NCI-H146 (cell line): ENCODE measurements at regions not wholly inside any gene's neighbourhood (a gene's known extent, or its start where the extent isn't known, plus 50 kb on each side); places are given as distances from the start of the nearest gene placed in this dataset.
"Not testable (repeated sequence)": the region's sequence is repeated elsewhere in the genome, so short reads cannot be mapped to it uniquely, and the experiment has no call there.

Source experiments
- DNase-seq: peaks from one replicate; lab custom pipeline; 2025; lab: John Stamatoyannopoulos, UW

DNA sequence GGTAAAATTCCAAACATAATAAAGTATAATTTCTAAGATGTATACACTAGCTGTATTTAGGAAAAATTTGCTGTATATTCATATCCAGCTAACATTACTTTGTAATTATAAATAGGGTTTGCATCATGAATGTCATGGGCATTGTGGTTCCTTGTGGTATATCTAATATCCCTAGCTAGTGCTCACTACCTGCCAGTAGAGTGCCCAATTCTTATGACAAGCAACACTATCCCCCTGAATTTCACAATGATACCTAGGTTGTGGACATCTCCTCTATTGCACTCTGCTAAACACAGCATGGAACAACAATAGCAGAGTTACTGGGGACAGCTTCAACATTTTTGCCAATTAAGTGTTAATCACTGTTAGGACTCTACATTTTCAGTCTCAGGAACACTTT, 1656.5 kb downstream of the EFNA5 start:
- no peak for DNase-seq

DNA sequence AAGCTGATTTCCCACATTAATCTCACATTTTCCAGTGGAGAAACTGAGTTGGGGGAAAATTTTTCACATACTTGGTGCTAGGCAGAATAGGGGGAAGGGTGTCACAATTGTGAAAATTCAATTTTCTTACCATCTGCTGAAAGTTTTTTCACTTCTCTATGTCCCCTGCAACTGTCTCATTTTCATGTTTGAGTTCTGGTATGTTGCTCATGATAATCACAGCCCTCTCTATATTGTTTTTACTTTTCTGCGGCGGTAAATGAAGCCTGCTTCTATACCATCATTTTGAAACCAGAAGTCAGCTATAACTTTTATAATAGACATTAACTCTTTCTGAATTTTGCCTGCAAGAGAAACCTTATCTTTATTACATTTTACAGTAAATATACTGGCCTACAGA, 1664.5 kb downstream of the EFNA5 start:
- no peak for DNase-seq

DNA sequence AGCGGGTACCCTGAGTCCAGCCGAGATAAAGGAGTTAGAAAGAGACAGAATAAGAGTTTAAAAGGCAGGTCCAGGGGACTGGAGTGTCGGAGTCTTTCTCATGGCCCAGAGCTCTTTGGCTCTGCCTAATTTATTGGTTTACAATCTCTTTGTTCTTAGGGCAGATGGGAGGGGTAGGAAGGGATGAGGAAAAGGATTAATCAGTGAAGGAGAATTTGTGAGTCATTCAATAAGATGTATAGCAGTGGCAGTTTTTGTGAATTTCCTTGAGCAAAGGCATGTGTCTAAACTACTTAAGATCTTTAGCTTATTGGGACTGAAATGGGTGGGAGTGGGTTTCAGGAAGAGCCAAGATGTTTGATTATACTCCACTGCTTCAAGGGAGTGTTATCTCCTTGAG, 1671.7 kb downstream of the EFNA5 start:
- not testable (repeated sequence) for DNase-seq

DNA sequence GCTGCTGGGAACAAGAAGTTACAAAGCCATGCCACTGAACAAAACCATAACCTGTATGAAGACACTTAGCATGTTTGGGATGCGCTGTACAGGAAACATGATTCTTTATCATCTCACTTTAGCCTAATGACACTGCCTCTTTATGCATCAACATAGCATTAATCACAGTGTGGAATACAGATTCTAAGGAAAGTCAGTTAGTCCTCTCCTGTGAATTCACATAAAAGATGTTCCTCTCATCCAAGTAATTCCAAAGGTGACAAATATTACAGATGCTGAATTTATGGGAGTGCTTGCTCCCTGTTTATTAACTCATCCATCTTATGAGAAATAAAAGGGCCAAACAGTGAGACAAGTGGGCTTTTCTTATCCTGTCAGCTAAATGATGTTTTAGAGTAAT, 1677.7 kb downstream of the EFNA5 start:
- peak; percentile 56 for DNase-seq

DNA sequence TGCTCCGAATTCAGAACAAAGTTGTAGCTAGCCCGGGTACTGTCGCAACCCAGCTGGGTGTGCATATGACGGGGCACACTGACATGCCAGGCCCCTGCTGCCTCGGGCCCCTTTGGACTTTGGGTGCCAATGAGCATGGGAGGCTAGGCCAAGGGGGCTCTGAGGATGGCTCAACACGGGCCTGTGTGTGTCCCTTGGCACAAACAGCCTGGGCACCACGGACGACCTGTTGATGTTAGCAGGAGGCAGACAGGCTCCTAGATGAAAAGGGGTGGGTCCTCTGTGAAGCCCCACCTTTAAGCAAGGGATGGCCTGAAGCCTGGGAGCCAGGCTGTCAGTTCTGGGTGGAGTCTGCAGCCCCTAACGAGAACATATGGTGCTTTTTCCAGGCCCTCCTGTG, 1688.2 kb downstream of the EFNA5 start:
- no peak for DNase-seq

DNA sequence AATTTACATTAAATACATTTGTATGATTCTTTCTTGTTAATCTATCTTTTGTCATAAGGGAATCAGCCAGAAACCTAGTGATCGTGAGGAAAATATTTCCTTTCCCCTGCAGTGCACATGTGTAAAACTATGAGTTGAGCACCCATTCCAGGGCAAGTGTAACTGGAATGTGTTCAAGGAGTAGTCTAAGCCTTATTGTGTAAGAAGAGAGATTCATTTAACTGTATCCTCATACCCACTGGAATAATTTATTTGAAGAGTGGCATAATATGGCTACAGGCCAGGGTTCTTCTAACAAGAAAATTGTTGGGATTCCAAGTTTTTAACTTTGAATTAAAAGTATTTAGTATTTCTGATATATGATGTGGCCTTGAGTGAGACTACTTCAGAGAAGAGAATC, 1692.7 kb downstream of the EFNA5 start:
- no peak for DNase-seq

DNA sequence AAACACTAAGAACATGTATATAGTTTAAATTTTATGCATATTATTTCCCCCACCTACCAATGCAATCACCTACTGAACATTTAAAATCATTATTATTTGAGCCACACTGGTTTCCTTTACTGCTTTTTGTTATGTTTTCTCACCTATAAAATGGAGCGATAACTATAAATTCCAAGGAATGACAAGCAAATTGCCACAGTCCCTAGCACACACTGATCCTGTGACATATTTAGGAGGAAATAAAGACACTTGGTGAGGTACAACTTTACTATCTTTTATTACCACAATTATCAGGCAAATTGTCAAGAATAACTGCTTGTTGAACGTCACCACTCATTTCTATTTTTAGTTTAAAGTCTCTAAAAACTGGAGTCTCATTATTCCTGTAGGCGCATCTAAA, 1693.6 kb downstream of the EFNA5 start:
- DNase-seq = no peak

DNA sequence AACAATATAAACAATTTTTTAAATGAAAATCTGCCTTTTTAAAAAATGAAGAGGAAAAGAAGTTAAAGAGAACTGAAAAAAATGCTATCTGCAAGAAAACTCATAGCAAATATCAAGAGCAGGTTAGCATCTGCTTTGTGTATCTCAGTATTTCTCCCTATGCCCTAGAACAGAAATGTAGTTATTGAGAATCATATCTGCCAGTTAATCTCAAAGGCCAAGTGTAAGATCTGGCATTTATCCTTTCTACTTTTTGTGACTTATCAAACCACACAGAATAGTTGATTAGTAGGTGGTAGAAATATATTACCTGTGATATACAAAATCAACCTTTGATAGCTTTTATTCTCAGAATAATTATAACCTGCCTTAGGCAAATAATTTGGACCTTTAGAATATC, 1699.8 kb downstream of the EFNA5 start:
- no peak for DNase-seq

DNA sequence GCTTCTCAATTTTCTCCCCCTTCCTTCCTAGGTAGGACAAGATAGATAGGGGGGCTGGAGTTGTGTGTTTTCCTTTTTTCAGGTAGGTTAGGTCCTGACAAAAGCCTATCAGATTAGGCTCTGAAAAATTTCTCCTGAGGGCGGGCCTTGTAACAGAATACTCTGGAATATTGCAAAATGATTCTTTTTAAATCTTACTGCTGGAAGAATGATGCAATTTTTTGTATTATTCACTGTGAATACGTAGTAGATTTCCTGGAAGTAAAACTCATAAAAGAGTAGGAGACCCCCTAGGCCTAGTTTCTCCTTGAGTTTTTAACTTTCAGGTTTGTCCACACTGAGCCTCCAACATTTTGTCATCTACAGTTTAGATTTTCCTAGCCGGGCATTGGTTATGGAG, 1701.8 kb downstream of the EFNA5 start:
- DNase-seq = no peak

DNA sequence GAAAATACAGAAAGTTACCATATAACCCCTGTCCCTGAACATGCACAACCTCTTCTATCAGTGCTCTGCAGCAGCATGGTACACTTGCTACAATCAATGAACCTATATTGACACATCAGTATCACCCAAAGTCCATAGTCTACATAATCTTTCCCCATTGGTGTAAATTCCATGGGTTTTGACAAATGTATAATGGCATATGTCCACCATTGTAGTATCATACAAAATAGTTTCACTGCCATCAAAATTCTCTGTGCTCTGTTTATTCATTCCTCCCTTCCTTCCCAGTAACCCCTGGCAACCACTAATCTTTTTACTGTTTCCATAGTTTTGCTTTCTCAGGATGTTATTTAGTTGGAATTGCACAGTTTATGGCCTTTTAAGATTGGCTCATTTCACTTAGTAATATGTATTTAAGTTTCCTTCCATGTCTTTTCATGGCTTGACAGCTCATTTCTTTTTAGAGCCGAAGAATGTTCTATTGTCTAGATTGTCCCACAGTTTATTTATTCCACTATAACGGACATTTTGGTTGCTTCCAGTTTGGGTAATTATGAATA, 1707.0 kb downstream of the EFNA5 start:
- DNase-seq = no peak

DNA sequence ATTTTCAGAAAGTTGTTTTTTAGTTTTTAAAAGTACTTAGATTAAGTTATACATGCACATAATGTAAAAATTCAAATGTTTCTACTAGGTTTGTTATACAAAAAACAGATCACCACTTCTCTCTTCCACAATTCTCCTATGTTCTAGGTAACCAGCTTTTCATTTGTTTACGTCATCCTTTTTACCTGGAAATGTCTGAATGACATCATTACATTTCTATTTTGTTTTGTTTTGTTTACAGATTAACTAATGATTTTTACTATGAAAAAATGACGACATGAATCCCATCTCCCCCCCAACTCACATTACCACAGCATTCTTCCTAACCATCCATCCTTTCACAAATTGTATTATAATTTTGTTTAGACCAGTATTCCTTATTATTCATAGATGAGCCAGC, 1709.2 kb downstream of the EFNA5 start:
- DNase-seq = no peak

DNA sequence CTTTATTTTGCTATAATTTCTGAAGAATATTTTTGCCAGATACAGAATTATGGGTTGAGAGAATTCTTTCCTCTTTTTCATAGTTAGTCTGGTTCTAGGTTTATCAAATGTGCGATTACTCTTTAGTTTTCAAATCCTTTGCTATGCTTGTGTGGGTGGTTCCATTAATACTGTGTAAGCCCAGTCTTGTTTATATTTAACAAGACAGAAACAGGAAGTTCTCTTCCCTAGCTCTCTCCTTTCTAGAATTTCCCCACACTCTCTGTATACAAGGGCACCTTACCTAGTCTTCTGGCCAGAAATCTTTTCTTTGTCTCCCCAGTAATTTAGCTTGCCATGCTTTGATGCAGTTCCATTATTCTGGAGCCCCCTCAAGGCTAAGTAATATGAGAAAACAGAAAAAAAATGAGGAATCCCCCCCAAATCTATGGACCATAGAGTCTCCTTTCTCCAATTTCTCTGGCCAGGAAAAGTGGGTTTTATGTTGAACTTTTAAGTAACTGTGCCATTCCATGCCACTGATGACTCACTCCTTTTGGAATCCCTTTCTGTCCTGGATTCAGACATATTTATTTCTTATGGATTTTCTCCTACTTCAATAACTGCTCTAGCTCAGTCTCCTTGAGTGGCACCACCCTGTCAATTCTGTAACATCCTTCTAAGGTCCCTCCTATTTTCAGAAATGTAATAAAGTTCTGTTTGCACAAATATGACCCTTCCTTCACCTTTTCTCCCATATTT, 1714.1 kb downstream of the EFNA5 start:
- DNase-seq = no peak

DNA sequence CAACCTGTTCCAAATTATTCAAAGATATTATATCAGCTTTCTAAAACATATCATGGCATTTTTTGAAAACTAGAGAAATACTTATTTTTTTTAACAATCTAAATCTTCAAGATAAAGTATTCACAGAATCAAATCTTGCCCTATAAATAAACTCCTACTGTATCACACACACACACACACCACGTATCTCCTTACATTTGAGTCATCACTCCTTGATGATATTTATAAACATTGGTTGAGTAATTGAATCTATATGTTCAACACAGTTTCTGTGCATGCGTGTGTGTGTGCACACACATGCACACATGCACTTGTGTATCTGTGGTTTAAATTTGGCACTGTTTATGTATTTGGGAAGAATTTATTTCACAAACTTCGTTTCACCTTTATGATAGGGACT, 1716.4 kb downstream of the EFNA5 start:
- peak; percentile 21 for DNase-seq

DNA sequence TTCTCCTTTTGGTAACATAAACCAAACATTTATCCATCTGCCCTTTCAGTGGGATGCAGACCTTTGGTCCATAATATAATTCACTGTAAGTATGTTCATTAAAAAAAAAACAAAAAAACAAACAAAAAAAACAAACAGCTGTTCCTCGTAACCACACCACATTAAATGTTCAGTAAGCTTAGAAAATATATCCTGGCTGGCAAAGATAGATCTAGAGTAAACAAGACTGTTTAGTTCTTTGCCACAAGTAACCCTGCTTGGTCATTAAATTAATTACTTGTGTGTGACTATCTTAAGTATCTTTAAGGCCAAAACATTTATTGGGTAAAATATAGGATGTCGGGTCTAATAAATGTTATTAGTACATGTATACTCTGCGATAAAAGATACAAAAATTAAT, 1717.1 kb downstream of the EFNA5 start:
- DNase-seq = peak; percentile 56

DNA sequence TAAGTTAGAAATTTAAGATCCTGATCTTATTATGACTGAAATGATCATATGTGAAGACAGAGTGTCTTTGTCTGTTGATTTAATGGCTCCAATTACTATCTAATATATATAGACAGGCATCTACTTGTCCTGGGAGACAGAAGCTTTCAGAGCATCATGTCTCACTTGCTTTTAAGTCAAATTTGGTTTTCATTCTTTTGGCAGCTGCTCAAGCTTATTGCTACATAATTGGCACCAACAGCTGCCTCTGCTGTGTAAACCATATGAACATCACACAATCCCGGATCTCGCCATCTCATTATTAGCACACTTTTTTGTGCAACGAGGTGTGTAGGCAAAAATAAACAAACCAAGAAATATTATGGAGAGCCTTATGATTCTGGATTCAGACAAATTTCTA, 1717.9 kb downstream of the EFNA5 start:
- peak; percentile 96 for DNase-seq

DNA sequence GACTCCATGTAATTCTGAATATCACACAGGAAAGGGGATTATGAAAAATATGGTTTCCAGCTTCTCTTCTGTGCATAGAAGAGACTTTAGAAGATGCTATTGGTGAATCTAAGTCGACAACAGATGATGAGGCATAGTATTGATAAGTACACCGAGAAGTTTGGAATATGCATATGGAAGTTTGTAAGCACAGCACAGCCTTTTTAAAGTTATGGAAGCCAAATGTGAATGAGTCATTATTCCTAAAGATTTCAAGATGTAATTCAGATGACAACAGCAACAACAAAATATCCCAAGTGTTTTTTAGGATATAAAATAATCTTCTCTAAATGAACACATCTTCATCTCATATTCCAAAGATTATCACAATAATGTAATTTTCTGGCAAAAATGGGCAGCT, 1723.3 kb downstream of the EFNA5 start:
- no peak for DNase-seq

DNA sequence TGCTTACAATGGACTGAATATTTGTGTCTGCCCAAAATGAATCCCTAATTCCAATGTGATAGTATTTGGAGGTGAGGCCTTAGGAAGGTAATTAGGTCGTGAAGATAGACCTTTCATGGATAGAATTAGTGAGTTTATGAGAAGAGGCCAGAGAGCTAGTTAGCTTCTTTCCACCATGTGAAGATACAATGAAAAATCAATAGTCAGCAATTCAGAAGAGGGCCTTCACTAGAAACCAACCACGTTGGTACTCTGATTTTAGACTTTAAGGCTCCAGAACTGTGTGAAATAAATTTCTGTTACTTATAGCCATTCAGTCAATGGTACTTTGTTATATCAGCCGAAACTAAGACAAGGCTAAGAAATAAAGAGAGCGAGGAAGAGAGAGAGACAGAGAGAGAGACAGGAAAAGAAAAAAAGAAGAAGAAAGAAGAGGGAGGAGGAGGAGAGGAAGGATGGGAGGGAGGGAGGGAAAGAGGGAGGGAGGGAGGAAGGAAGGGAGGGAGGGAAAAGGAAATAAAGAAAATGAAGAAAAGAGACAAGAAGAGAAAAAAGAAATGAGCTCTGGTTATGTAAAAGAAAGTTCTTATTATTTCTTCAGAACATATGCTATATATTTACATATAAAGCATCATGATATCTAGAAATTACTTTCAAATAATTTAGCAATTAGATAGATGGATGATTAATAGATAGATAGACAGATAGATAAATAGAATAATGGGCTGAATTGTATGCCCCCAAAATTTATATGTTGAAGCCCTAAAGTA, 1725.3 kb downstream of the EFNA5 start:
- DNase-seq = no peak

DNA sequence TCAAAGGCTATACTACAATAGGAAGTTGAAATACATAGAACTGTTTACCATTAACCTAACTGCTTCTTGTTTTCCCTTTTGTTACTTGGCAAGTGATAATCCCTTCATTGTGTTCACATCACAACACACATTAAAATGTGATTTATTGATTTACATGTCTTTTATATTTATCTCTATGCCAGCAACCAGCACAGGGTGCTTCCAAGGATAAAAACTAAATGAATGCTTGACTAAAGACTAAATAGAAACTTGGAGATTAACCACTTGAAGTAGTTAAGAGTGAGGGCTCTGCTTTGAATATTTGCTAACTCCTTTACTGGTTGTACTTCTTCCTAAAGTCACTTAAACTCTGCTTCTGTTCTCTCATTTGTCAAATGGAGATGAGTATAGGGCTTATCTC, 1730.6 kb downstream of the EFNA5 start:
- no peak for DNase-seq

DNA sequence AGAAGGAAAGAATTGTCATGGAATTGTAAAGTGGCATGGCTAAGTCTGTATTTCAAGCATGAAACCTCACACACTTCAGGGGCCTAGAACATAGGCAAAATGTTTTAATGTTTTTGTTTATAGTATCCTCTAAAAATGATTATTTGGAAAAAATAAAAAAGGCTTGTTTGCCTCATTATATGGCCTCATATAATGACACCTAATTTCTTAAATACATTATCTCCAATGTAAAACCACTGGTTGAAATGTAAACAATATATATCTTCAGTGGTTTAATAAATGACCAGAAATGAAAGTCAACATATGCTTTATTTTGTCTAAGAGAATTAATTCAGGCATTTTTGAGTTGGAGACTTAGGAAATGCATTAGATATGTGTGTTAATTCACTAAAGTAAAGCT, 1736.6 kb downstream of the EFNA5 start:
- no peak for DNase-seq

DNA sequence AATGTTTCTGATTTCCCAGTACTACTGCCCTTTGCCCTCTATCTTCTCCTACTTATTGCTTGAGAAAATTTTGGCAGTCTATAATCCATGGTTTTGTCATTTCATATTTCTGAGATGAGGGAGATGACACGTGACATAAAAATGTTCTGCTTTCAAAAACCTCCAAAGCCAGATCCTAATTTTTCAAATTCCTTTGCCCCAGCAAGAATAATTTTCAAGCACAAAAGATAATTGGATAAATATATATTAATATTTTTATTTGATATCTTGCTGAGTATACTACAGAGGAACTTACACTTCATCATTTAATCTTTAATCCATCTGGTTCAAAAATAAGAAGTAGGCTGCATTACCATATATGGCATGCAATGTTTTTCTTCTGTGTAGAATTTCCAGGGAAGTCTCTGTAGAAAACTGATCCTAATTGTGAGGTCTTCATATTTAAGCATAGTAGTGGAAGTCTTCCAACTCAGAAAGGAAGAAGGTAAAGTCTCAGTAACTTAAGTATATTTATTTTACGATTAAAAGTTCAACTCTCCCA, 1738.8 kb downstream of the EFNA5 start:
- no peak for DNase-seq

DNA sequence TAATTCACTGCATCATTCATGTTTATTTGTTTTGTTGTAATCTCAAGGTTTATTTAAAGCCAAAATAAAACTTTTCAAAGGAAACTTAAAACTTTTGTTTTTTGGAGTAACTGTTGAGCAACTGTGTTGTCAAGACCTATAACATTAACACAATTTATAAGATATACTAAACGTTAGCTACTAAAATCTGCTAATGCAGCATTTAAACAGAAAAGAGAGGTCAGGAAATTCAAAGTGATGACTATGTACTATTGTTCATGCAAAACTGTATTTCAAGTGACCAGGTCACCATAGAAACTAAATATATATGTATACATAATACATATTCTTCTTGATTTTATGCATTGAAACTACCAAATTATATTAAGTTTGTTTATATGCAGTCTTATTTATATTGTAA, 1740.9 kb downstream of the EFNA5 start:
- DNase-seq = no peak

DNA sequence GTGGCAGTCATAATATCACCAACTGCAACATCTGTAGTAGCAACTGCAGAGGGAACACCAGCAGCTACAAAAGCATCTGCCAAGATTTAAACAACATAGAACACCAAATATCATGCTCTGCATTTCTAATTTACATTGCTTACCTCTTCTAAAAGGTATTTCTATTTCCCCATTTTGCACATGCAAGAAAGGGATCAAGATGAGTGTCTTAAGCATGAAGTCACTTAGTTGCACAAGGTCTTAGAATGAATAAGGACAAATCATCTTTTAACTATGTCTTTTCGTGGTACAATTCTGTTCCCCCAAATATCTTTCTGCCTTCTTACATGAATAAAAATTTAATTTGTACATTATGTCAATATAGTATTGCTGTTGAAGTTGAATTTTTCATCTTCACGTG, 1746.4 kb downstream of the EFNA5 start:
- DNase-seq = no peak

DNA sequence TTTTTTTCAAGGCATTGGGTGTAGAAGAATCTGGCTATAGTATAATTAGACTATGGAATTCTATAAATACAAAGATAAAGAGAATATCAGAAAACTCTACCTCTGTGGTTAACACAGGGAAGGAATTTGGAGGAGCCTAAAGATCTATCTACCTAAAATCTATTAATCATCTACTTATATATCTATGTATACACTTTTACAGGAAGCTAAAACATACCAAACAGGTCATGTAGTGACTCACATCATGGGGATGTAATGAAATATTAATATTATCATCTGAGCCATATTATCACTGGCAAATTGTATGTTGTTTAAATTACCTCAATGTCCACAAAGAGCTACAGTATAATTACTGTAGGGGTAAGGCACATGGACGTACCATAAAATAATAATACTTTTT, 1748.2 kb downstream of the EFNA5 start:
- no peak for DNase-seq
